CD14-positive monocyte (primary cell): ENCODE measurements at regions not wholly inside any gene's neighbourhood (a gene's known extent, or its start where the extent isn't known, plus 50 kb on each side); places are given as distances from the start of the nearest gene placed in this dataset.

Experiments
- DNase-seq, 3 donors: peaks; one replicate each; pipeline ENCODE4 v3.0.0-alpha.2; 2011 to 2022
- H2AFZ ChIP-seq: 2 replicates; pipeline ENCODE4 v1.6.0; 2012; ENCODE audit warnings: mild to moderate bottlenecking, low read depth, low read length, inconsistent platforms; ENCODE audit not compliant: insufficient read depth, poor library complexity, severe bottlenecking
- H3K27ac ChIP-seq, 2 donors: 1 replicate in 1 of 2; 2 replicates in 1 of 2; pipeline ENCODE4 v1.5.1; 2012 to 2013; ENCODE audit warnings: low read length in 2 of 2, control low read depth in 1 of 2, inconsistent platforms in 1 of 2, low read depth in 1 of 2, mild to moderate bottlenecking in 1 of 2
- H3K27me3 ChIP-seq, 2 donors: one replicate each; pipeline versions ENCODE4 v1.6.0 to v1.6.1; 2011 to 2013; ENCODE audit warnings: low read length in 2 of 2; ENCODE audit not compliant: control insufficient read depth in 2 of 2, insufficient read depth in 2 of 2
- H3K36me3 ChIP-seq, 2 donors: replicated peaks in 1 of 2; 1 replicate in 1 of 2; 2 replicates in 1 of 2; pipeline versions ENCODE4 v1.5.1 to v1.6.1; 2012 to 2013; ENCODE audit warnings: low read length in 2 of 2, control low read depth in 1 of 2, inconsistent platforms in 1 of 2, mild to moderate bottlenecking in 1 of 2; ENCODE audit not compliant: insufficient read depth in 2 of 2, control insufficient read depth in 1 of 2
- H3K4me1 ChIP-seq, 2 donors: 1 replicate in 1 of 2; 2 replicates in 1 of 2; pipeline versions ENCODE4 v1.5.1 to v1.6.1; 2012 to 2013; ENCODE audit warnings: low read length in 2 of 2, control low read depth in 1 of 2, inconsistent platforms in 1 of 2, mild to moderate bottlenecking in 1 of 2, moderate library complexity in 1 of 2; ENCODE audit not compliant: insufficient read depth in 2 of 2, control insufficient read depth in 1 of 2
- H3K4me2 ChIP-seq: replicated peaks from 2 replicates; pipeline ENCODE3; 2012; ENCODE audit warnings: low read length, moderate library complexity, mild to moderate bottlenecking; ENCODE audit not compliant: poor library complexity, severe bottlenecking; ENCODE audit errors: extremely low read depth
- H3K4me3 ChIP-seq, 3 experiments: fragments of 200-600 bp in 1 of 3; sonication (generic) in 1 of 3; replicated peaks in 1 of 3; 1 replicate in 2 of 3; 2 replicates in 1 of 3; pipeline ENCODE4 v1.5.1; 2011 to 2013; ENCODE audit warnings: low read length in 3 of 3, mild to moderate bottlenecking in 3 of 3, control low read depth in 2 of 3, low read depth in 2 of 3, inconsistent platforms in 1 of 3, moderate library complexity in 1 of 3
- H3K79me2 ChIP-seq: 2 replicates; pipeline ENCODE4 v1.6.0; 2012; ENCODE audit warnings: mild to moderate bottlenecking, control low read depth, inconsistent platforms, low read length, moderate library complexity; ENCODE audit not compliant: insufficient read depth
- H3K9ac ChIP-seq: 2 replicates; pipeline ENCODE4 v1.6.0; 2017; ENCODE audit warnings: low read length, mild to moderate bottlenecking; ENCODE audit not compliant: insufficient read depth, poor library complexity, severe bottlenecking
- H3K9me3 ChIP-seq, 2 donors: replicated peaks in 1 of 2; 1 replicate in 1 of 2; 2 replicates in 1 of 2; pipeline versions ENCODE4 v1.5.1 to v1.6.1; 2012 to 2013; ENCODE audit warnings: low read length in 2 of 2, control low read depth in 1 of 2; ENCODE audit not compliant: control insufficient read depth in 1 of 2, insufficient read depth in 1 of 2
- H4K20me1 ChIP-seq: 2 replicates; pipeline ENCODE4 v1.6.0; 2012; ENCODE audit warnings: mild to moderate bottlenecking, low read length, control low read depth, moderate library complexity; ENCODE audit not compliant: insufficient read depth
- H3K27ac Mint-ChIP-seq, 7 donors: one replicate each; pipeline ENCODE4 v1.8.0; 2020; ENCODE audit warnings: mild to moderate bottlenecking in 7 of 7, mixed read lengths in 7 of 7, moderate library complexity in 6 of 7, inconsistent platforms in 2 of 7
- H3K27me3 Mint-ChIP-seq, 3 donors: one replicate each; pipeline ENCODE4 v1.8.0; 2021 to 2022; ENCODE audit warnings: low read depth in 3 of 3, mild to moderate bottlenecking in 3 of 3, mixed read lengths in 3 of 3, moderate library complexity in 3 of 3, inconsistent platforms in 1 of 3
- H3K36me3 Mint-ChIP-seq, 2 donors: one replicate each; pipeline ENCODE4 v1.8.0; 2020; ENCODE audit warnings: mixed read lengths in 2 of 2, inconsistent platforms in 1 of 2, mild to moderate bottlenecking in 1 of 2
- H3K4me1 Mint-ChIP-seq: one replicate; pipeline ENCODE4 v1.8.0; 2020; ENCODE audit warnings: mild to moderate bottlenecking, mixed read lengths
- H3K4me3 Mint-ChIP-seq, 2 donors: one replicate each; pipeline ENCODE4 v1.8.0; 2020; ENCODE audit warnings: mild to moderate bottlenecking in 2 of 2, mixed read lengths in 2 of 2, moderate library complexity in 1 of 2
- H3K9me3 Mint-ChIP-seq, 7 donors: one replicate each; pipeline ENCODE4 v1.8.0; 2020 to 2022; ENCODE audit warnings: mixed read lengths in 7 of 7, mild to moderate bottlenecking in 6 of 7, moderate library complexity in 6 of 7, inconsistent platforms in 2 of 7
- CTCF ChIP-seq: fragments of 200-600 bp; IDR thresholded peaks from one replicate; pipeline ENCODE4 v1.8.0; 2022; ENCODE audit warnings: antibody characterized with exemption, mild to moderate bottlenecking
- WGBS: methylation state at CpG from one replicate; pipeline ENCODE4 v1.1.5; 2013; ENCODE audit warnings: missing lambda C conversion rate; ENCODE audit not compliant: insufficient coverage; 5-methylcytosine and 5-hydroxymethylcytosine counted together
- intact Hi-C, 2 donors: fragments of 100-400 bp; cut with micrococcal nuclease; formaldehyde crosslinking; loops; one replicate each; pipeline versions ENCODE4 v1.15.0 to v1.15.1; 2023

GRCh38 chr14:43765474-43765873 is 741.6 kb downstream of the FSCB start:
- H3K9me3 ChIP-seq = no peaks in the 10 kb centered on the region
- H3K79me2 ChIP-seq = no peaks in the 10 kb centered on the region
- H3K4me1 ChIP-seq = no peaks in the 10 kb centered on the region
- Mint-ChIP-seq H3K4me1 (no peaks in the 10 kb centered on the region), H3K27me3 (peaks cover 0 to 2% (median 0%) of the 10 kb centered on the region in 3 donors), H3K36me3 (no peaks in the 10 kb centered on the region), H3K4me3 (no peak overlapping the region), H3K27ac (no peak overlapping the region), H3K9me3 (peaks cover 0 to 3% (median 0%) of the 10 kb centered on the region in 7 donors)
- H3K4me2 ChIP-seq = no peak overlapping the region
- no peak for DNase-seq
- no peaks in the 10 kb centered on the region for H3K27me3 ChIP-seq
- H4K20me1 ChIP-seq = no peaks in the 10 kb centered on the region
- no peak overlapping the region for H3K27ac ChIP-seq
- H3K9ac ChIP-seq = no peak overlapping the region
- no peak for TF ChIP-seq CTCF
- no peak overlapping the region for H2AFZ ChIP-seq
- no peak overlapping the region for H3K4me3 ChIP-seq
- intact Hi-C loops = no loop called here
- no peaks in the 10 kb centered on the region for H3K36me3 ChIP-seq

- no peaks in the 10 kb centered on the region for H3K9me3 ChIP-seq
- no peaks in the 10 kb centered on the region for H4K20me1 ChIP-seq
- no peak overlapping the region for H2AFZ ChIP-seq
- no peak for DNase-seq
- no peak overlapping the region for H3K4me2 ChIP-seq
- TF ChIP-seq CTCF = no peak
- no peak overlapping the region for H3K27ac Mint-ChIP-seq
- H3K9me3 Mint-ChIP-seq = peaks cover 0 to 3% (median 0%) of the 10 kb centered on the region in 7 donors
- no peaks in the 10 kb centered on the region for H3K79me2 ChIP-seq
- no peaks in the 10 kb centered on the region for H3K36me3 Mint-ChIP-seq
- H3K4me3 Mint-ChIP-seq = no peak overlapping the region
- peaks cover 0 to 2% (median 0%) of the 10 kb centered on the region in 3 donors for H3K27me3 Mint-ChIP-seq
- intact Hi-C loops = no loop called here
- no peak overlapping the region for H3K9ac ChIP-seq
- no peaks in the 10 kb centered on the region for H3K27me3 ChIP-seq
- no peaks in the 10 kb centered on the region for H3K4me1 Mint-ChIP-seq
- no peak overlapping the region for H3K27ac ChIP-seq
- WGBS = no CpG with 5 or more reads among the region's 1 CpG
- H3K36me3 ChIP-seq = no peaks in the 10 kb centered on the region
- H3K4me1 ChIP-seq = no peaks in the 10 kb centered on the region
- H3K4me3 ChIP-seq = no peak overlapping the region
These were observed 742.6 kb downstream of the FSCB start for GRCh38 chr14:43764433-43764832.
